HG02642 (cell line): ENCODE measurements at regions not wholly inside any gene's neighbourhood (a gene's known extent, or its start where the extent isn't known, plus 50 kb on each side); places are given as distances from the start of the nearest gene placed in this dataset.

Source experiments
- ATAC-seq: cut with Tn5 transposase; IDR thresholded peaks from one replicate; pipeline ENCODE4 v1.9.1; 2021; ENCODE audit warnings: mild to moderate bottlenecking; ENCODE audit not compliant: unreplicated experiment, poor library complexity

DNA sequence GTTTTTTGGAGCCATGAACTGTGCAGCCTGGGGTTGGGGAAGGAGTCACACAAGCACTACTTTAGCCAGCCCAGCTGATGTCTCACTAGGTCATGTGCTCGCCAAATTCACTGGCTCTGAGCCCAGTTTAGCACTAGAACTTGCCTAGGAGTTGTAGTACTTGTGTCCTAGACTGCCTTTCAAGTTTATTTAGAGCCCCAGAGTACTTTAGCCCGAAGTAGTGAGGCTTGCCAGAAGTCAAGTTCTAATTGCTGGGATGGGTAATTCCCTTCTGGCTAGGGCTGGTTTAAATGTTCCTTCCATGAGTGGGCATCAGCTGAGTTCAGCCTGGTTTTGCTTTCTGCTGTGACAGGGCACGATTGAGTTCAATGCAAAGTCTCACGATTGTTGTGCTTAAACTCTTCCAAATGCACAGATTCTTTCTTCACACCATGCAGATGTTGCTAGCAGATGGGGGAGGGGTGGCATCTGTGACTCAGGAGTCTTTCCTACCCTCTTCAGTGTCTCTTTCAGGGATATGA is 228.2 kb upstream of the ZPLD1 start:
- ATAC-seq, result no peak

DNA sequence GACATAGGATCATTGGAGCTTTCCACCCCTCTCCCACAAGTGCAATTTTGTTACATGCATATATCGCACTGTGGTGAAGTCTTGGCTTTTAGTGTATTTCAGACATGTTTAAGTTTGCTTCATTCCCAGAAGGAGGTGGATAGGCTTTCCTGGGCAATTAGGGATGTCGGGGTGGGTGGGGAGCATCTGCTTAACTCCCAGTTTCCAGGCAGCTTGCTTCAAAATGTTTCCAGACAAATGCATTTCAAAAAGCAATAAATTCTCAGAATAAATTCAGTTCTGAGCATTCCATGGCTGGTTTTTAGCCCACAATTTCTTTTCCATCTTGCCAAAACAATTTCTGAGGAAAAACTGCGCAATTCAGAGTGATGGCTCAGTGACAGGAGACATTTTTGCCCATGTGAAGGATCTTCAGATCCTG is 227.7 kb upstream of the ZPLD1 start:
- no peak for ATAC-seq

DNA sequence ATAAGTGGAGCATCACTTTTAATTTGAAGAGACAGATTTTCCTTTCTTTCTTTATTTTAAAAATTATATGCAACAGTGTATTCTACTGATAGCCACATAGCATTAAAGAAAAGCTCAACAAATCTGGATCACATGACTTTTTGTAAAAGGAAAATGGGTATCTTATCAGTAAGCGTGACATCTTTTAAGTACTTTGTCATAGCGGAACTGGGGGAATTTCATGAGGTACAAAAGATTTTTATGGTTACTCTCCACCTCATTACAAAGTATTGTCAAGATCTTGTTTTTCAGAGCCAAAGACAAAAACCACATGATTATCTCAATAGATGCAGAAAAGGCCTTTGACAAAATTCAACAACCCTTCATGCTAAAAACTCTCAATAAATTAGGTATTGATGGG is 219.6 kb upstream of the ZPLD1 start:
- ATAC-seq, result no peak

DNA sequence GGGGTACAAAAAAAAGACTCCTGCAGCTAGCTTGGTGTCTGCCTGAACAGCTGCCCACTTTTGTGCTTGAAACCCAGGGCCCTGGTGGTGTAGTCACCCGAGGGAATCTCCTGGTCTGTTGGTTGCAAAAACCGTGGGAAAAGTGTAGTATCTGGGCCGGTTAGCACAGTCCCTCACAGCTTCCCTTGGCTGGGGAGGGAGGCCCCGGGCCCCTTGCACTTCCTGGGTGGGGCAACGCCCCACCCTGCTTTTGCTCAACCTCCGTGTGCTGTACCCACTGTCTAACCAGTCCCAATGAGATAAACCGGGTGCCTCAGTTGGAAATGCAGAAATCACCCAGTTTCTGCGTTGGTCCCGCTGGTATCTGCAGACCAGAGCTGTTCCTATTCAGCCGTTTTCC is 211.7 kb upstream of the ZPLD1 start:
- ATAC-seq, result no peak

DNA sequence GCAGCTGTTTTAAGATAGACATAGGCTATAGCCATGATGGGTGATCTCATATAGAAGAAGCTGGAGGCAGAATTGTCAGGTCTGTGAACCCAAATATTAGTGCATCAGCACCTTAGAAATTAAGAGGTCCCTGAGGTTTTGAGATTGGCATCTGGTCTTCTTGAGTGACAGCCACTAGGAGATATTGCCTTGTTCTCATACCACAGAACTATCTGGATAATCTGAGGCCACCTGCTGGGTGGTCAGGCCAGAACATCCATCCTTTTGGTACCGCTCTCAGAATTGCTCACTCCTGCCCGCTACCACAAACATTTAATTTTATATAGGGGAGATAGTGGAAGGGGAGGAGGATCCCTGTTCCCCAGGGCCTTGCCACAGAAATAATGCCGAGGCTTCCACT is 210.6 kb upstream of the ZPLD1 start:
- ATAC-seq, result no peak

DNA sequence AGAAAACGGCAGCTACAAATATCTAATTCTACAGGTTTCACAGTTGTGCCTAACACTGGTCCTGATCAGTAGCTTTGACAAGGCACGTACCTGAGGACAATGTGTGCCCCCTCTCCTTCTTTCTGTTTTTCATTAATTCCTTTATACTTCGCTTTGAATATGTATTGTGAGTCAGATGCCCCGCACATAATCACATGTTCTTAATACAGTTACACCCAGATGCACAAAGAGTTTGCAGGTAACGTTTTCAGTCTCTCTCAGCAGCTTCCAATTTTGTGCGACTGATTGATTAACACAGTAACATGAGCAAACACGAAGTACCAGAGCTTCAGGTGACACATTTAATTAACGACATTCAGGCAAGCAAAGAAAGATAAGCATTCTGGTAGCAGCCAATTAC is 209.8 kb upstream of the ZPLD1 start:
- no peak for ATAC-seq

DNA sequence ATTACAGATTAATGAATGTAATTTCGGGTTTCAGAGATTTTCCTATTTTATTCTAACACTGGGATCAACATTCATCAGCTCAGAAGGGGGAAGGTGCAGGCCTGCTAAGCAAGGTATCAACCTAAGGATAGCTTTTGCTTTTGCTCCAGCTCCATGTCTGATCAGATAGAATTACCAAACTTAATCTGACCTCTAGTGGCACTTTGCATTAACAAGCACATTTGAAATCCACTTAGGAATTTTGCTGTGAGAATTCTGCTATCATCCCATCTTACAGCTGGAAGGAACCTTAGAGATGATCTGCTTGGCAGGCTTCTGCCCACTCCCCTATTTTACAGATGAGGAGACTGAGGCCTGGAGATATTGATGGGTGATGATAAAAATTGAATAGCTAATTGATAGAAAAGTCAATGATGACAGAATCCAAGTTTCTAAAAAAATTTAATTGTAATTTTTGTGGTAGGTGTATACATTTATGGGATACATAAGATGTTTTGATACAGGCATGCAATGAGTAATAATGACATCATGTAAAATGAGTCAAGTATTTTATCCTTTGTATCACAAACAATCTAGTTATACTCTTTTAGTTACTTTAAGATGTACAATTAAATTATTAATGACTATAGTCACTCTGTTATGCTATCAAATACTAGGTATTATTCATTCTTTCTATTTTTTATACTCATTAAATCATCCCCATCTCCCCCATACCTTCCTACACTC is 209.2 kb upstream of the ZPLD1 start:
- ATAC-seq, result peak; percentile 42

DNA sequence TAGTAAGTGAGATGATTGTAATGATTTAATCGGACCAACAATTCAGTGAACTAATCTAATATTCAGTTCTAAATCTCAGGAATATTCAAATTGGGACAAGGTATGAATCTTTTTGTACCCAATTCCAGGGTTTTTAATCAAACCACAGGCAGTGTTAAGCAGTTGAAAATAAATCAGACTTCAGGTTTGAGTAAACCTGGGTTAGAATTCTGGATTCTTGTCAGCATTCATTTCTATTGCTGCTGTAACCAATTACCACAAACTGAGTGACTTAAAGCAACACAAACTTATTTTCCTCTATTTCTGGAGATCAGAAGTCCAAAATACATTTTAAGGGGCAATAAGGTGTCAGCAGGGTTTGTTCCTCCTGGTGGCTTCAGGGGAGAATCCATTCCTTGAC is 208.4 kb upstream of the ZPLD1 start:
- ATAC-seq, result no peak

DNA sequence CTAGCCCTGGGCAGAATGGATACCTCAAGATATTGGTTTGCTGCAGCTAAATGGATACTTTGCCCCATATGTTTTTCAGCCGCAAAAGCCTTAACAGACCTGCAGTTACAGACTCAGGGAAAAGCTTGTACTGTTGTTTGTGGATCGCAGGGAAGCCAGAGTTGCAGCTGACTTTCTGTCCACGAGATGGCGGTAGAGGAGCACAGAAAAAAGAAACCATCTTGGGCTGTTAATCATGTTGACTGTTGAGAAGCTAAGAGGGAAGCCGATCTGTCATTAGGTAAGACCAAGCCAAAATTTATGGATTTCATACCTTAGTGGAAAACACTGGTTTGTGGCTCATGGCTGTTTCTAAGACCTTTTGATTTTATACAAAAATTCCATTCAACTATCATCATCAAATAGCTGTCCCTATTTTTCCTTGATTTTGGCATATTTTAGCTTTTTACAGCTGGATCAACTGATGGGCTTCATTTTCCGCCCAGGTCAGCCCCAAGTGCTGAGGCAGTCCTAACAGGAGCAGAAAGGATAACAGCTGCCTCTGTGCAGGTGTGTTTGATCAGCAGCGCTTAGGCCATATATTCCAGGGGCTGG is 205.7 kb upstream of the ZPLD1 start:
- peak; percentile 64 for ATAC-seq

DNA sequence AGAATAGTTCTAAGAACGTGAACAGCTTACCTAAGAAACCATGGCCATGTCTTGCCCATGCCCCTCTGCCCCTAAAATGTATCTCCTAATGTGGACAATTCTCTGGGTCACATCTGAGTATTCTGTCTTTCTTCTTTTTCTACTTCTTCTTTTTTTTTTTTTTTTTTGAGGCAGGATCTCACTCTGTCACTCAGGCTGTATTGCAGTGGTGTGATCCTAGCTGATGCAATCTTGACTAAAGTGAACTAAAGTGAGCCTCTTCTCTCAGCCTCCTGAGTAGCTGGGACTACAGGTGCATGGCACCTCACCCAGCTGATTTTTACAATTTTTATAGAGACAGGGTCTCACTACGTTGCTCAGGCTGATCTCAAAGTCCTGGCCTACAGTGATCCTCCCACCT is 204.8 kb upstream of the ZPLD1 start:
- no peak for ATAC-seq

DNA sequence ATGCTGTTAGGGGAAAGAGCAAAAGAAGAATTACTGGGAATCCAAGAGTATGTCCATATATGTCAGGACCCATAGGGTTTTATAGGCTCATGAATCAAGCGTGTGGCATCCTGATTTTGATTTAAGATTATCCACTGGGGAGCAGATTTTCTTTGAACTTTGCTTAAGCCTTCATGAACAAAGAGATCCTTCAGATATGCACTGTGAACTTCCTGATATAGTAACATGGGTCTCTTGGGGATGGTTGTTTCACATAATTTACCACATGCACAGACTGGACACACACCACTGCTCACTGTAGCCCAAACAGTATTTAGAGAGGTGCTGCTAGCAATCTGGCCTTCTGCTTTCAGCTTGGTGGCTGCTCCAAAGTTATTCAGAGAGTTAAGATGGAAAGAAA is 200.9 kb upstream of the ZPLD1 start:
- ATAC-seq, result peak; percentile 89

DNA sequence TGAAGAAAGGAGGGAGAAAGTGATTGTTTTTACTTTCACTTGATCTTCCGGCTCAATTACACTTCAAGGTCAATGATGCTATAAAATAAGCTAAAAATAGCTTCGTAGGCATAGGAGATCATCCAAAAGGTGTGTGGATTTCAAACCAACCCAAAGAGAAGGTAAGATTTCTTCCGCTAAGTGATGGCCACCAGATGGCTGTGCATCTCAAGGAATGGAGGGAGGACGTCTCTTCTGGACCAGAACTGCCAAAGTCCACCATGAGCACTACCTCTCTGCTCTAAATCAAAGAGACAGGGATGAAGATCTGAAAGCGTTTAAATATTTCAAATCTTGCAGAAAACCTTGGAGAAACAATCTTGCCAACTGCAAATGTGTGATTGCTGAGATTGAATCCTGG is 199.1 kb upstream of the ZPLD1 start:
- peak; percentile 39 for ATAC-seq

DNA sequence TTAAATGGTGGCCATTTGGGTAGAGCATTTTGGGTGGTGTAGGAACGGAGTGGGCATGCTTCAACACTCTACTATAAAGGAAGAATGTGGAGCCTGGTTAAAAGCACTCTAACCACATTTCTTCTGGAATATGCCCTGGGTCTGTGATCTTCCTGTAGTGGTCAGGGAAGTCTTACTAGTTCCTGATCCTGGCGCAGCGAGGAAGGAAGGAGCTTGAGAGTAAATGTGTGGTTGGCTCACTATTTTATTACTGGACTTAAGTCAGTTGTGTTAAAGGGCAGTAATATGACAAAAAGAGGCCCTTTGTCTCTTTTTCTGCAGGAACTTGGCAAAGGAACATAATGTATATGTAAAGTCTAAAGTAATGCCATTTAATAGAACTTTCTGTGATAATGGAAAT is 197.6 kb upstream of the ZPLD1 start:
- no peak for ATAC-seq

DNA sequence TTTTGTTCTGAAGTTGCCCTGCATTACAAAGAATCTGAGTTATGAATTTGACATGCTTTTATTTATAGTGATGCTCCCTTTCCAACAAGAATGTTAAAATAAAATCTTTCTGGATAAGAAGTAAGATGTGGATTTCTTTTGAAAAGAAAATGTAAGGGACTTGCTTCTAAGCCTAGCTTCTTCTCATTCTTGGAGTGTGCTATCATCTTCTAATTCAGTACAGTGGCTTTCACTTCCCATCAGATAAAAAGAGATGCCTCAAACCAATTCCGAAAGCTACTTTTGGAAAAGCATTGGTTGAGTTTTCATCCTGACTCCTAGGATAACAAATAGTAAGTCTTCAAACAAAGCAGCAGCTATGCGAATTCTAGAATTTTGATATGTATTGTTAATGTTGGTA is 197.0 kb upstream of the ZPLD1 start:
- ATAC-seq, result no peak

DNA sequence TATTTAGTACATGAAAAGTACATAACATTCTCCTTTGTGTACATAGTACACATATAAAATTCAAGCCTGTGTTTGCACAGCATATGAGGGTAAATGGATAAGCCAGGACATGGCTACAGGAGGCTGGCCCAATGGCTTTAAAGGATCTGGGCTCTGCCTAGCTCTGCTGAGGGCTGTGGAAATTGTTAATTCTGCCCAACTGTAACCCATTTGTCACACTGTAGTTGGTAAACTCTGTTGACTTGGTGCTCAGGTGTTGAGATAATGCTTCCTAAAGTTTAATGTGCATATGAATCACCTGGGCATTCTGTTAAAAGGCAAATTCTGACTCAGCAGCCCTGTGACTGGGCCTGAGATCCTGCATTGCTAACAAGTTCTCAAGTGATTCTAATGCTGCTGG is 196.5 kb upstream of the ZPLD1 start:
- no peak for ATAC-seq

DNA sequence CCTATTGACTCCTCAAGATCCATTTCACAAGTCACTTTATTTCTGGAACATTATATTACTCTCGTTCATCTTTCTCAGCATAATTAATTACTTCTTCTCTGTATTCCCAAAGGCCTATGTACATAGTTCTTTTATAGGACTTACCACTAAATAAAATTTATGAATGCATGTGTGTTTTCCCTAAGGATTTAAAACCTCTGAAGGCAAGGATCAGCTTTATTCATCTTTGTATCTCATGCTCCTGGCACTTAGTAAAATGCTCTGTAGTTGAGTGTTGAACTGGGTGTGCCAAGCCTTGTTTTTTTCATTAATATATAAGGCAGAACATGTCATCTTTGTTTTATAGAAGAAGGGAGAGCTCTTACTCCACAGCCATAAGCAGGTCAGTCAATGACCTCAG is 194.1 kb upstream of the ZPLD1 start:
- no peak for ATAC-seq

DNA sequence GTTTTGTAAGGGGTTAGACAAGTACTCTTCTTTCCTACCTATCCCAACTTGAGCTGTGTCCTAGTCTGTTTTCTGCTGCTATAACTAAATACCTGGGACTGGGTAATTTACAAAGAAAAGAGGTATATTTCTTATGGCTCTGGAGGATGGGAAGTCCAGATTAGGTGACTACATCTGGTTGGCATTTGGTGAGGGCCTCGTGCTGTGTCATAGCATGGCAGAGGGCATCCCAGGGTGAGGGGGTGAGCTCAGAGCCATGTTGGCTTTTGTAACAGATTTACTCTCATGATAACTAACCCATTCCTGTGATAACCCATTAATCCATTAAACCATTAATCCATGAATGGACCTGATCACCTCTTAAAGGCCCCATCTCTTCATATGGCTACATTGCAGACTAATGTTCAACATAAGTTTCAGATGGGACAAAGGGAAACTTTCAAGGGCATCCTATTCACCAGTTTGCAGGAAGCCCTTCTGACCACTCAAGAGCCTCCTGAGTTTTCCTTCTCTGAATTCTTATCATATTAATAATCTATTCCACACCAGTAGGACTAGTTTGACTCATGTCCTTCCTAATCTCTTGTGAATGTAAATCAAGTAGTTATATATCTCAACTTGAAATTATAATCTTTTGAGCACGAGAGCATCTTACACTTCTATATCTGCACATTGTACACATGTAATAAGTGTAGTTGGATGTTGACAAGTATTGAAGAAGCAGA is 185.7 kb upstream of the ZPLD1 start:
- ATAC-seq, result no peak

DNA sequence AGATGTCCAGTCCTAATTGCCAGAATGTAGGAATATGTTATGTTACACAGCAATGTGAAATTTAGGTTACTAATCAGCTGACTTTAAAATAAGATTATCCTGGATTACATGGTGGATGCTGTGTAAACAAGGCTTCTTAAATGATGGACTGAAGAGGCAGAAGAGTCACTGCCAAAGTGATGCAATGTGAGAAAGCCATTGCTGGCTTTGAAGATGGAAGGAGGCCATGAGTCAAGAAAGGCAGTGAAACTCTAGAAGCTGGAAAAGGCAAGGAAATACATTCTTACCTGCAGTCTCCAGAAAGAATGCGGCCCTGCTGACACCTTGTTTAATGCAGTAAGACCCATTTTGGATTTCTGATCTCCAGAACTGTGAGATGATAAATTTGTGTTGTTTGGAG is 179.1 kb upstream of the ZPLD1 start:
- ATAC-seq, result no peak

DNA sequence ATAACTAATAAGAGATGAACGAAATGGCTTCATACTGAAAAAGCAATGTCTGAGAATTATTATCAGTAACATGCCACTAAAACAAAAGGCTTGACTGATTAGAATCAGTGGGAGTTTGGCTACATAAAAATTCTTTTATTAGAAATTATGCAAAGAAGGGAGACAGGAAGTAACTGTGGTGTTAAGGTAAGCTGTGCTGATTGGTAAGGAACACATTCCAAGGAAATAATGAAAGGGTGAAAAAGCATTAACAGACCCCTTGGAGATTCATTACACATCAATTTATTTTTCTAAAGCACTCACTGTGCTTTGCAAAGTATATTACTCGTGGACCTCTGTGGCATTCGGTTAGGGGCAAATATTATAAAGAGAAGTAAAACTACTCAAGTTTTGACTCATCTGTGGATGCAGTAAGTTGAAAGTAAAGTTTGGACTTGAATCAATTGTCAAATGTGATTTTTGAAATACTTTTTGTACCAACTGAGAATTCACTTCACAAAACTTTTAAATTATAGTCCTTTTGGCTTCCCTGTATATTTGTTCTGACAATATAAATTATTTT is 176.1 kb upstream of the ZPLD1 start:
- peak; percentile 71 for ATAC-seq

DNA sequence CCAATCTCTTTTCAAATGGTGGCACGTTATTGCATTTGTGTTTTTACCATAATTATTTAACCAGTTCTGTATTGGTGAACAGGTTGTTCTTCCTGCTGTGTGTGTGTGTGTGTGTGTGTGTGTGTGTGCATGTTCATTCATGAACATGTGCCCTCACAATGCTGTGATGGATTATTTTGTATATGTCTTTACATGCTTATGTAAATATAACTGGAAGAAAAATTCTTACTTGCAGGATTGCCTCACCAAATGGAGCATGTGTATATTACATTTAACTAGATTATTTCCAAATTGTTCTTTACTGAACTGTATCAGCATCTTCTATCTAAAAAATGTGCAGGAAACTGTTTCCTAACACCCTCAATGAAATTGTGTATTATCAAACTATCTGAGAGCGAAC is 175.2 kb upstream of the ZPLD1 start:
- ATAC-seq, result no peak

DNA sequence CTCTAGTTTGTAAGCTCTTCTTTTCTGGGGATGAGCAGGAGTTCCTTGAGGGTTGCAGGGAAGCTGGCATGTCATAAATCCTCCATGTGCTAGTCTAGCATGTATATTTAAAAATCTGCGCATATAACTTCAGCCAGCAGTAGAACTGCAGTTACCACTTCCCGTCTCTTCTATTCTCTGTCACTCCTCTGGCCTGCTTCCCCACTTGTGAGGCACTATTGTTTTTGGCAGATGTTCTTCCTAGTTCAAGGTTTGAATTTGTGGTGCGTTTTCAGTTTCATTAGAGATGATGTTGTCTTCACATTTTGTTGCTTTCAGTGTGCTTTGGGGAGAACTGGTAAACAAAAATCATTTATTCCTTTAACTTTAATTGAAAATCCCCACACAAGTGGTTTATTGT is 169.1 kb upstream of the ZPLD1 start:
- no peak for ATAC-seq
